Upper lobe of right lung (tissue), 1 donor: ENCODE measurements at regions not wholly inside any gene's neighbourhood (a gene's known extent, or its start where the extent isn't known, plus 50 kb on each side); places are given as distances from the start of the nearest gene placed in this dataset.

ENCODE experiments used
- ATAC-seq: fragments of 200-7000 bp; cut with Tn5 transposase; one replicate; pipeline ENCODE4 v1.9.1; 2020; ENCODE audit warnings: mild to moderate bottlenecking, moderate library complexity
- DNase-seq: peaks from one replicate; pipeline ENCODE4 v3.0.0-alpha.2; 2020
- H3K27ac ChIP-seq: fragments of 200-600 bp; one replicate; pipeline ENCODE4 v1.8.0; 2022
- H3K27me3 ChIP-seq: fragments of 200-600 bp; one replicate; pipeline ENCODE4 v1.8.0; 2022; ENCODE audit warnings: mild to moderate bottlenecking
- H3K36me3 ChIP-seq: fragments of 200-600 bp; one replicate; pipeline ENCODE4 v1.8.0; 2022
- H3K4me1 ChIP-seq: fragments of 200-600 bp; one replicate; pipeline ENCODE4 v1.8.0; 2022
- H3K4me3 ChIP-seq: fragments of 200-600 bp; one replicate; pipeline ENCODE4 v1.8.0; 2022; ENCODE audit warnings: mild to moderate bottlenecking
- H3K9me3 ChIP-seq: fragments of 200-600 bp; one replicate; pipeline ENCODE4 v1.8.0; 2022
- intact Hi-C: fragments of 100-400 bp; cut with DNase I; formaldehyde crosslinking; loops from one replicate; pipeline ENCODE4 v1.11.0; 2022
- TF ChIP-seq, protein P1 (sequence below): fragments of 200-600 bp; IDR thresholded peaks from one replicate; pipeline ENCODE4 v1.8.0; 2022; ENCODE audit warnings: antibody characterized with exemption
- donor health status: DM: no; HTN: yes; CAD: no; lungs with severe emphysema.

DNA sequence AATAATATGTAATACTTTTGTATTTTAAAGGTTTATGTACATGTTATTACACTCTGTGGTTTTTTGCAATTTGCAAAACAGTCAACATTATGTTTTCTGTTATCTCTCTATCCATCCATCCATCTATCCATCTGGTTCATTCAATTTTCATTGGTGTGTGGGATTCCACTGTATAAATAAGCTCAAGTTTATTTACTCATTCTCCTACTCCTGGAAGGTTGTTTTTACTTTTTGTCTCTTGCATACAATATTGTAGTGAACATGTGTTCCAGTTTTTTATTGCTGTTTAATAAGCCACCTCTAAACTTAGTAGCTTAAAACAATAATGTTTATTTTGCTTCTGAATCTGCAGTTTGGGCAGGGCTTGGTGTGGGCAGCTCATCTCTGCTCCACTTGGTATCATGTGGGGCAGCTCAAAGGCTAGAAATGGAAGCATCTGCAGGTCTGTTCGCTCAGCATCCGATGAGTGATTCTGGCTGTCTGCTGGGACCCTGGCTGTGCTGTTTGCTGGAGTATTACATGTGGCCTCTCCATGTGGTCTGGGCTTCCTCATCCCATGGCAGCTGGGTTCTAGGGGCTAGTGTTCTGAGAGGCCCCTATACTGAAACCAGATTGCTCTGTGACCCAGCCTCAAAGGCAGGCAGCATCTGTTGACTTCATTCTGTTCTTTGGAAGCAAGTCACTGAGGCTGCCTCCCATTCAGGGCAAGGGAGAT is 98.8 kb downstream of the SLC25A47 start:
- Histone ChIP-seq H3K9me3 (no peaks in the 10 kb centered on the region), H3K36me3 (no peaks in the 10 kb centered on the region), H3K4me1 (no peaks in the 10 kb centered on the region), H3K27me3 (no peaks in the 10 kb centered on the region), H3K4me3 (no peak overlapping the region), H3K27ac (no peak overlapping the region)
- intact Hi-C loops, result no loop called here
- DNase-seq (no peak), ATAC-seq (no peak)
- TF ChIP-seq, protein P1, sequence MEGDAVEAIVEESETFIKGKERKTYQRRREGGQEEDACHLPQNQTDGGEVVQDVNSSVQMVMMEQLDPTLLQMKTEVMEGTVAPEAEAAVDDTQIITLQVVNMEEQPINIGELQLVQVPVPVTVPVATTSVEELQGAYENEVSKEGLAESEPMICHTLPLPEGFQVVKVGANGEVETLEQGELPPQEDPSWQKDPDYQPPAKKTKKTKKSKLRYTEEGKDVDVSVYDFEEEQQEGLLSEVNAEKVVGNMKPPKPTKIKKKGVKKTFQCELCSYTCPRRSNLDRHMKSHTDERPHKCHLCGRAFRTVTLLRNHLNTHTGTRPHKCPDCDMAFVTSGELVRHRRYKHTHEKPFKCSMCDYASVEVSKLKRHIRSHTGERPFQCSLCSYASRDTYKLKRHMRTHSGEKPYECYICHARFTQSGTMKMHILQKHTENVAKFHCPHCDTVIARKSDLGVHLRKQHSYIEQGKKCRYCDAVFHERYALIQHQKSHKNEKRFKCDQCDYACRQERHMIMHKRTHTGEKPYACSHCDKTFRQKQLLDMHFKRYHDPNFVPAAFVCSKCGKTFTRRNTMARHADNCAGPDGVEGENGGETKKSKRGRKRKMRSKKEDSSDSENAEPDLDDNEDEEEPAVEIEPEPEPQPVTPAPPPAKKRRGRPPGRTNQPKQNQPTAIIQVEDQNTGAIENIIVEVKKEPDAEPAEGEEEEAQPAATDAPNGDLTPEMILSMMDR, result no peak

DNA sequence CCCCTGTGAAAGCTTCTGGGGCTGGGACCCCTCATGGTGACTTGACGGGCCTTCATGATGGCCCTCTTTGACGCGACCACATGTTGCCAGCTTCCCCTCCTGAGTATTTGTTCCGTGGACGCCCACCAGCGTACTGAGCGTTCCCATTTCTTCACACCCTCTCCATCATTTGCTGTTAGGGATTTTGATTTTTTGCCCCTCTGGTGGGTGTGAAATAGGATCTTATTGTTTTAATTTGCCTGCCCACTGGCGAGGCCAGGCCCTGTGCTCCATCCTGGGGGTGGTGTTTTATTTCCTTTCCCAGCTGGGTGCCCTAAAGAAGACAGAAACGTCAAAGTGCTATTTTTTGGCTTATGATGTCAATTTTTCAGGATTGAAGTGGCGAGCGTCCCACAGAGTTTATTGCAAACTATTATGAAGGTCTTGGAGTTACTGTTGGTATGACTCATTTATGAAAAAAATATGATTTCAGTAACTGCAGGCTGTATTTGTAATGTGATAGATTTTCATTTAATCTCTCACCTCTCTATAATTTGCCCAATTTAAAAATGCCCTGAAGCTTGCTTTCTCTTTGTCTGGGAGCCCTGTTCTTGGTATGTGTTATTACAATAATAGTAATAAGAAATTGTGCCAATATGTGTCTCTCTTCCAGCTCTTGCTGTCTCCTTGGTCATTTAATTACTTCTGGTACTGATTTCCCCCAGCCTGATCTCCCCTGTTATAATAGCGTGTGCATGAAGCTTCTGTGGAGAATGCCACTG is 99.6 kb downstream of the SLC25A47 start:
- no peak for ATAC-seq
- Histone ChIP-seq H3K4me1 (no peaks in the 10 kb centered on the region), H3K9me3 (no peaks in the 10 kb centered on the region), H3K27me3 (no peaks in the 10 kb centered on the region), H3K4me3 (no peak overlapping the region), H3K36me3 (no peaks in the 10 kb centered on the region), H3K27ac (no peak overlapping the region)
- intact Hi-C loops, result no loop called here
- DNase-seq, result no peak
- TF ChIP-seq, protein P1, result no peak

DNA sequence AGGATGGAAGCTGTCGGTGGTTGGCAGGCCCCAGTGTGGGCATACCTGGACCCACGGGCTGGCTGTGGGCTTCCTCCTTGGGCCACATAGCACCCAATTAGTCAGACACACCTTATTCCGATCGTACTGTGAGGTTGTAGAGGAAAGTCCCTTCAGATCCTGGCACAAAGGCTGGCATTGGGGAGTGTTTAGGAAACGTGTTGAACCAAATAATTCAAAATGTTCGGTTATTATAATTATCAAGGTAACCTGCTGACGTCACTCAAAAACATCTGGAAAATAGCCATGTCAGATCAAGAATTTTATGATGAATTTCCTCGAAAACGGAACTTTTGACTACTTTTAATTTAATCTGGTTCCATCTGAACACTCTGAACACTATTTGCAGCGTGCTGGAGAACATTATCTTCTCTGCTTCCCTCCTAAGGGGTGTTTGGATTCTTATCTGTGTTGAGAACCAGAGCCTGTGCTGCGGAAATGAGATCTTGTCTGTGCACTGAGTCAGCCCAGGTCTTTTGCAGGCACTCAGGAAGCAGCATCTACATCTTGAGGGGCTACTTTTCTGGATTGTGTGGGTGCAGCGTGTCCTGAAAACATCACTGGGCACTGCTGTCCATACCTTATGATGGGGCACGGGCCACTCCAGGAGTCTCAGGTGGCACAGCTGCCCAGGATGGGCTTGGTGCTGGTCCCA is 100.3 kb downstream of the SLC25A47 start:
- TF ChIP-seq, protein P1, result no peak
- H3K4me3 ChIP-seq, result no peak overlapping the region
- intact Hi-C loops, result no loop called here
- H3K36me3 ChIP-seq, result no peaks in the 10 kb centered on the region
- H3K27me3 ChIP-seq, result no peaks in the 10 kb centered on the region
- no peaks in the 10 kb centered on the region for H3K9me3 ChIP-seq
- DNase-seq (no peak), ATAC-seq (no peak)
- no peaks in the 10 kb centered on the region for H3K4me1 ChIP-seq
- no peak overlapping the region for H3K27ac ChIP-seq

DNA sequence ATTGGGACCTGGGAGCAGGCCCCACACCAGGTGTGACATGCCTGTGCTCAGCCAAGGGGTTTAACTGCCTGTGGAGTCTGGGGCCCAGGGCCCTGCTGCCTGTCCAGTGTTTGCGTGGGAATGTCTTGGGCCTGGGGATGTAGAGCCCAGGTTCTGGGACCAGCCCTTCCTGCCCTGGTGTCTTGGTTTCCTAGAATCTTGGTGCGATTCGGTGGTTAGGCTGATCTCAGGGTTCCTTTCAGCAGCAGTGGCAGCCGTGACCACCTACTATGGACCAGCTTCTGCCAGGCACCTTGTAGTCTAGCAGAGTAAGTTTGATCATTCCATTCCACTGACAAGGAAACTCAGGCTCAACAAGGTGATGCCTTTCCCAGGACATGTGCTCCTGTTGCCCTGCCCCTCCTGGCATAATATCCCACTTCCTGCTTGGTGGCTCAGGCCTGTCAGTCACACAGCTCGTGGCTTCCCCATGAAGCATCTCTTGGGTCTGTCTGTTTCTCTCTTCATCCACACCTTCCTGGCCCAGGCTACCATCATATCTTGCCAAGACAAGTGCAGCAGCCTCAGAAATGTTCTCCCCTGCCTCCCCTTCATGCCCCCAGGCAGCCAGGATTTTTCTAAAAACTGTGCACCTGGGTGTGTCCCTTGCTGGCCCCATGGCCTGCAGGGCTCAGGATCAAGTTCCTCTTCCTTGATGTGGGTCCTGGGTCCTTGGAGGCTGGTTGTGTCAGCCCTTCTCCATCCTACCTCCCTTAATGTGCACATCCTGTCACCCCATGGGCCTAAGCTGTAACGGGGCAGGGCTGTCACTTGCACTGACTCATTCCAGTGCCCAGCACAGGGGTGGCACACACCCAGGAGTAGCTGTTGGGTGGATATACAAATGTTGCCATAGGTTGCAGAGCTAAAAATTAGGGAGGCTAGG is 101.6 kb downstream of the SLC25A47 start:
- peak; percentile 25 for ATAC-seq
- TF ChIP-seq, protein P1, result no peak

DNA sequence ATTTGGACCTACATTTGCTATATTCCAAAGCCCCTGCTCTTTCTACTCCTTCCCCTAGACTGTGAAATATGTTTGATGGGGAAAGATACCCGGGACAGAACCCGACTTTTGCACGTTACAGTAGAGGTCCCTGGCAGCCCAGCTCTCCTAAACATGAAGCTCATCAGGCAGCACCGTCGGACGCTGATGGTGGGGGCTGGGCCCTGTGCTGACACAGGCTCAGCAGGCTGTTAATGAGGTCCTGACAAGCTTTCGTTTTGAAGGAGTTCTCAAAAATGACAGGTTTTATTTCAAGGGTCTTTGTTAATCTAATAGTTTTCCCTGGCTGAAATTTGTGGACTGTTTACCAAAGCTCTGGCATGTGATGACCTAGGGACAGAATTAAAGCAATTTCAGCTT is 102.3 kb downstream of the SLC25A47 start:
- Histone ChIP-seq H3K27me3 (no peaks in the 10 kb centered on the region), H3K4me3 (no peak overlapping the region), H3K4me1 (no peaks in the 10 kb centered on the region), H3K9me3 (no peaks in the 10 kb centered on the region), H3K27ac (no peak overlapping the region), H3K36me3 (peaks cover 2% of the 10 kb centered on the region)
- TF ChIP-seq, protein P1, result no peak
- DNase-seq (no peak), ATAC-seq (no peak)
- intact Hi-C loops, result no loop called here

More for the DNA sequence above, 101.6 kb downstream of the SLC25A47 start:
- peaks cover 2% of the 10 kb centered on the region for H3K36me3 ChIP-seq
- no peak for DNase-seq
- intact Hi-C loops, result no loop called here
- H3K27ac ChIP-seq, result no peak overlapping the region
- no peaks in the 10 kb centered on the region for H3K4me1 ChIP-seq
- H3K4me3 ChIP-seq, result no peak overlapping the region
- no peaks in the 10 kb centered on the region for H3K9me3 ChIP-seq
- H3K27me3 ChIP-seq, result no peaks in the 10 kb centered on the region
